WERI-Rb-1 (cell line): ENCODE measurements at regions not wholly inside any gene's neighbourhood (a gene's known extent, or its start where the extent isn't known, plus 50 kb on each side); places are given as distances from the start of the nearest gene placed in this dataset.

ENCODE experiments used
- DNase-seq: peaks from one replicate; pipeline ENCODE4 v3.0.0-alpha.2; 2020
- H3K27ac ChIP-seq: fragments of 250-450 bp; sonication (Bioruptor Pico); 2 replicates; pipeline ENCODE4 v1.5.1; 2020; ENCODE audit warnings: mild to moderate bottlenecking, moderate library complexity
- H3K27me3 ChIP-seq: fragments of 250-450 bp; sonication (Bioruptor Pico); 2 replicates; pipeline ENCODE4 v1.5.1; 2021; ENCODE audit warnings: mild to moderate bottlenecking, low read depth, moderate library complexity; ENCODE audit not compliant: insufficient read depth, severe bottlenecking
- H3K36me3 ChIP-seq: fragments of 250-450 bp; sonication (Bioruptor Pico); 2 replicates; pipeline ENCODE4 v1.5.1; 2020; ENCODE audit warnings: mild to moderate bottlenecking, moderate library complexity
- H3K4me3 ChIP-seq: 2 replicates; pipeline ENCODE4 v1.5.1; 2011; ENCODE audit warnings: low read depth, mild to moderate bottlenecking, control low read depth, low read length
- H3K9me3 ChIP-seq: fragments of 250-450 bp; sonication (Bioruptor Pico); 2 replicates; pipeline ENCODE4 v1.5.1; 2021; ENCODE audit warnings: mild to moderate bottlenecking, moderate library complexity; ENCODE audit not compliant: severe bottlenecking
- TF ChIP-seq, protein P1 (sequence below): IDR thresholded peaks from 2 replicates; pipeline ENCODE4 v1.5.1; 2011; ENCODE audit warnings: low read depth, mild to moderate bottlenecking, control low read depth, inconsistent platforms, low read length

DNA sequence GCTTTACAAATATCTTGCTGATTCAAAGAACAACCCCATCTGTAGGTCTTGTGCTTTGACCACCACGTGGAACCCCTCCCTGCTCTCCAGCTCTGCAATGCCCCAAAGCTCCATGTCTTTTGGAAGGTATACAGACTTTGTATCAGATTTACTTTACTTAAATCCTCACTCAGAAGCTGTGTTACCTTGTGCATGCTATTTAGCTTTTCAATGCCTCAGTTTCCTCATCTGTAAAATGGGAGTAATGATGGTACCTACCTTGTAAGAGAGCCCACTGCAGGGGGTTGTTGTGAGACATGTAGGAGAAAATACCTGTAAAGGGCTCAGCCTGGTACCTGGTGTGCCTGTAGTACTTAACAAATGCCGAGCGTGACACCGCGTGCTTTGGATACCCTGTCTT is 200.2 kb upstream of the CHD6 start:
- TF ChIP-seq, protein P1, sequence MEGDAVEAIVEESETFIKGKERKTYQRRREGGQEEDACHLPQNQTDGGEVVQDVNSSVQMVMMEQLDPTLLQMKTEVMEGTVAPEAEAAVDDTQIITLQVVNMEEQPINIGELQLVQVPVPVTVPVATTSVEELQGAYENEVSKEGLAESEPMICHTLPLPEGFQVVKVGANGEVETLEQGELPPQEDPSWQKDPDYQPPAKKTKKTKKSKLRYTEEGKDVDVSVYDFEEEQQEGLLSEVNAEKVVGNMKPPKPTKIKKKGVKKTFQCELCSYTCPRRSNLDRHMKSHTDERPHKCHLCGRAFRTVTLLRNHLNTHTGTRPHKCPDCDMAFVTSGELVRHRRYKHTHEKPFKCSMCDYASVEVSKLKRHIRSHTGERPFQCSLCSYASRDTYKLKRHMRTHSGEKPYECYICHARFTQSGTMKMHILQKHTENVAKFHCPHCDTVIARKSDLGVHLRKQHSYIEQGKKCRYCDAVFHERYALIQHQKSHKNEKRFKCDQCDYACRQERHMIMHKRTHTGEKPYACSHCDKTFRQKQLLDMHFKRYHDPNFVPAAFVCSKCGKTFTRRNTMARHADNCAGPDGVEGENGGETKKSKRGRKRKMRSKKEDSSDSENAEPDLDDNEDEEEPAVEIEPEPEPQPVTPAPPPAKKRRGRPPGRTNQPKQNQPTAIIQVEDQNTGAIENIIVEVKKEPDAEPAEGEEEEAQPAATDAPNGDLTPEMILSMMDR, result no peak
- Histone ChIP-seq H3K27me3 (no peaks in the 10 kb centered on the region), H3K36me3 (no peaks in the 10 kb centered on the region), H3K9me3 (peaks cover 2% of the 10 kb centered on the region), H3K27ac (no peak overlapping the region), H3K4me3 (no peak overlapping the region)
- DNase-seq, result no peak

DNA sequence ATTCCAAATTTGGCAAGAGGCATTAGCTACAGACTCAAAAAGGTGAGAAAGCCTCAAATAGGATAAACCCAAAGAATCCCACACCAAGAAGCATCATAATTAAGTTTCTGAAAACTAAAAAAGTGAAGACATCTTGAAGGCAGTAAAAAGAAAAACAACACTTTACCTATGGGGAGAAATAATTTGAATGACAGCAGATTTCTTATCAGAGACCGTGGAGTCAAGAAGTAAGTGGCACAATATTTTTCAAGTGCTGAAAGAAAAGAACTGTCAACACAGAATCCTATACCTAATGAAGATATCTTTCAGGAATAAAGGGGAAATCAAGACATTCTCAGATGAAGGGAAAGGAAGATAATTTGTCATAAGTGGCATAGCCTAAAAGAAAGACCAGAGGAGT is 193.3 kb upstream of the CHD6 start:
- TF ChIP-seq, protein P1, result no peak
- no peak overlapping the region for H3K4me3 ChIP-seq
- H3K9me3 ChIP-seq, result peaks cover 4% of the 10 kb centered on the region
- no peaks in the 10 kb centered on the region for H3K36me3 ChIP-seq
- no peaks in the 10 kb centered on the region for H3K27me3 ChIP-seq
- DNase-seq, result no peak
- no peak overlapping the region for H3K27ac ChIP-seq

DNA sequence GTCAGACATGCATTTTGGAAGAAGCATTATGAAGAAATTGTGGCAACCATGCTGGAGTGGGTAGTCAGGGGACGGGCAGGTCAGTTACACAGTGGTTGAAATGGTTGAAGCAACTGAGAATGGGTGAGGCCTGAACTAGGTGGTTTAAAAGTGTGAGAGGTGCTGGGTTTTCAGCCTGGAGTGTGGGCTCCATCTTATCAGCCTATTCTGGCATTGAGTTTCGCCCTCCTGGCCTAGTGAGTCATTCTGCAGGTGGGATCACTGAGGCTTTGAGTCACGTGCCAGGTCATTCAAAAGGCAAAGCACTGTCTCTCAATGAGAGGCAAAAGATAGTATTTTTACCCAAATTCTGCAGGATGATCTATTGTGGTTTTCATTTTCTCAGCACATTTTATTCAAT is 181.9 kb upstream of the CHD6 start:
- Histone ChIP-seq H3K27me3 (no peaks in the 10 kb centered on the region), H3K4me3 (no peak overlapping the region), H3K9me3 (no peaks in the 10 kb centered on the region), H3K36me3 (no peaks in the 10 kb centered on the region), H3K27ac (no peak overlapping the region)
- DNase-seq, result no peak
- TF ChIP-seq, protein P1, result no peak

DNA sequence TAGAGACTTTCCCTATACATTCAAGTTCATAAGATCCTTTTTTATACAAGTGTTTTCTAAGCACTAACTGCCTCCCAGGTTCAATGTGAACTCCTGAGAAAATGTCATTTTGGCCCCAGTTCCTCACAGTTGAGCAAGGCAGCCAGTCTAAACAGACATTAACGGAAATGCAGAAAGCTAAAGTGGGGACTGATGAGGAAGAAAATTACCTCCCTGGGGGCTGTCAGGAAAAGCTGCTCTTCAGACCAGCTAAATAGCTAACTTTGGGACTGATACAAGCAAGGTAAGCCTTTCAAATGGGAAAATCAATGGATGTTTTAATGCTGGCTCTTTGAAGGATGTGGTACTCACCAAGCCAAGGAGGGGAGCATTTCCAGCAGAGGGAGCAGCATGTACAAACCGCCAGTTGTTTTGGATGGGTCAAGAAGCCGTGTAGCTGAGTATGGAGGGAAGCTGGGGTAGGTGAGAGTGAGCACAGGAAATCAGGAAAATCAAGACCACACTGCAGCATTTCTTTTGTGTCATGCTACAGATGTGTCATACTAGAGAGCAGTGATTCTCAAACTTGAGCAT is 180.8 kb upstream of the CHD6 start:
- Histone ChIP-seq H3K4me3 (no peak overlapping the region), H3K27ac (no peak overlapping the region), H3K36me3 (no peaks in the 10 kb centered on the region), H3K9me3 (no peaks in the 10 kb centered on the region), H3K27me3 (no peaks in the 10 kb centered on the region)
- DNase-seq, result no peak
- TF ChIP-seq, protein P1, result no peak

GRCh38 chr20:41786158-41786557 is 168.0 kb upstream of the CHD6 start:
- Histone ChIP-seq H3K4me3 (no peak overlapping the region), H3K27me3 (no peaks in the 10 kb centered on the region), H3K36me3 (no peaks in the 10 kb centered on the region), H3K27ac (no peak overlapping the region), H3K9me3 (peaks cover 7% of the 10 kb centered on the region)
- TF ChIP-seq, protein P1, result no peak
- no peak for DNase-seq
